OCI-LY3 (cell line): ENCODE measurements at regions not wholly inside any gene's neighbourhood (a gene's known extent, or its start where the extent isn't known, plus 50 kb on each side); places are given as distances from the start of the nearest gene placed in this dataset.
A peak's percentile ranks its signal among the peaks of the same experiment; 100 is the strongest.

Source experiments
- H2AFZ ChIP-seq: fragments of 200-600, 300-600 bp; shearing (Covaris generic); 2 replicates; pipeline ENCODE4 v1.6.0; 2014; ENCODE audit warnings: antibody characterized with exemption, low read depth, low read length
- H3K27ac ChIP-seq: fragments of 200-600, 300-600 bp; sonication (generic); 2 replicates; pipeline ENCODE4 v1.5.1; 2014; ENCODE audit warnings: mild to moderate bottlenecking, low read length, moderate library complexity, mixed read lengths
- H3K27me3 ChIP-seq: fragments of 200-600, 300-600 bp; sonication (generic); 2 replicates; pipeline ENCODE4 v1.6.1; 2014; ENCODE audit warnings: low read depth, low read length, mixed read lengths
- H3K36me3 ChIP-seq: fragments of 200-600, 300-600 bp; sonication (generic); replicated peaks from 2 replicates; pipeline ENCODE3; 2014; ENCODE audit warnings: low read depth, low read length, mixed read lengths
- H3K4me1 ChIP-seq: fragments of 300-600, 200-600 bp; sonication (generic); 2 replicates; pipeline ENCODE4 v1.6.1; 2014; ENCODE audit warnings: low read length, mixed read lengths
- H3K4me2 ChIP-seq: fragments of 200-600, 300-600 bp; sonication (generic); 2 replicates; pipeline ENCODE4 v1.6.1; 2014; ENCODE audit warnings: low read length, mixed read lengths
- H3K4me3 ChIP-seq: fragments of 300-600, 200-600 bp; sonication (generic); 2 replicates; pipeline ENCODE4 v1.5.1; 2014; ENCODE audit warnings: antibody characterized with exemption, mild to moderate bottlenecking, low read length, moderate library complexity
- H3K79me2 ChIP-seq: fragments of 300-600, 200-600 bp; shearing (Covaris generic); 2 replicates; pipeline ENCODE4 v1.6.1; 2014; ENCODE audit warnings: mild to moderate bottlenecking, low read length, mixed read lengths
- H3K9ac ChIP-seq: fragments of 300-600, 200-600 bp; shearing (Covaris generic); 2 replicates; pipeline ENCODE4 v1.6.0; 2014; ENCODE audit warnings: mild to moderate bottlenecking, low read length, moderate library complexity
- H3K9me3 ChIP-seq: fragments of 200-600, 300-600 bp; shearing (Covaris generic); 2 replicates; pipeline ENCODE4 v1.6.1; 2014; ENCODE audit warnings: low read length, mixed read lengths; ENCODE audit not compliant: insufficient read depth
- H4K20me1 ChIP-seq: fragments of 200-600, 300-600 bp; sonication (generic); 2 replicates; pipeline ENCODE4 v1.6.1; 2016; ENCODE audit warnings: low read length, mixed read lengths; ENCODE audit not compliant: insufficient read depth
- CTCF ChIP-seq: fragments of 200-600, 300-600 bp; sonication (generic); IDR thresholded peaks from 2 replicates; pipeline ENCODE4 v1.5.1; 2014; ENCODE audit warnings: antibody characterized with exemption, low read length, low read depth
- EZH2phosphoT487 ChIP-seq: fragments of 200-600 bp; shearing (Covaris generic); IDR thresholded peaks from 2 replicates; pipeline ENCODE4 v1.6.1; 2018; ENCODE audit warnings: antibody characterized with exemption, mixed run types, low read depth

GRCh38 chr7:47191876-47192291 is 390.0 kb downstream of the TNS3 start:
- no peak overlapping the region for H3K27ac ChIP-seq
- H3K4me1 ChIP-seq: peaks cover 9% of the 10 kb centered on the region
- H3K27me3 ChIP-seq: peaks cover 18% of the 10 kb centered on the region
- no peak overlapping the region for H3K4me3 ChIP-seq
- no peaks in the 10 kb centered on the region for H4K20me1 ChIP-seq
- TF ChIP-seq EZH2phosphoT487 (no peak), CTCF (no peak)
- no peak overlapping the region for H3K9ac ChIP-seq
- no peaks in the 10 kb centered on the region for H3K9me3 ChIP-seq
- peak overlapping the region; percentile 17; the same call in 1 of the 2 replicates for H2AFZ ChIP-seq
- no peaks in the 10 kb centered on the region for H3K79me2 ChIP-seq
- peak overlapping the region; percentile 48 for H3K4me2 ChIP-seq
- H3K36me3 ChIP-seq: no peaks in the 10 kb centered on the region

DNA sequence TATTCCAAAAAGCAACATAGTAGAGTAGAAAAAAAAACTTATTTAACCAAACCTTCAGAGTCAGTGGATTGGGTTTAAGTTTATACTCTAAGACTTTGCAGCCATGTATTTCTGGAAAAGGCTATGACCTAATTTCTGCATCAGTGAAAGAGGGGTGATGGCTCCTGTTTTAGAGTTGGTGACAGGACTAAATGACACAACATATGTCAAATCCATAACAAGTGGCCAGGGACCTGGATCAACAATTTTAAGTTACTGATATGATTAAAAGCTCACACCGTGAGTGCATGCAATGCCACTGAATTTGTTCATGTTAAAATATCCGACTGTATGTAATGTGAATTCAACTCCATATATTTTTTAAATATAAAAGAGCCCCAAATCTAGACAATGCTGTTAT is 390.6 kb downstream of the TNS3 start:
- Histone ChIP-seq H3K4me1 (peaks cover 15% of the 10 kb centered on the region), H3K4me2 (no peak overlapping the region), H3K9me3 (no peaks in the 10 kb centered on the region), H3K36me3 (no peaks in the 10 kb centered on the region), H3K4me3 (no peak overlapping the region), H3K79me2 (no peaks in the 10 kb centered on the region), H3K27ac (no peak overlapping the region), H3K27me3 (peaks cover 21% of the 10 kb centered on the region), H2AFZ (no peak overlapping the region), H3K9ac (no peak overlapping the region), H4K20me1 (no peaks in the 10 kb centered on the region)
- TF ChIP-seq CTCF (no peak), EZH2phosphoT487 (no peak)

DNA sequence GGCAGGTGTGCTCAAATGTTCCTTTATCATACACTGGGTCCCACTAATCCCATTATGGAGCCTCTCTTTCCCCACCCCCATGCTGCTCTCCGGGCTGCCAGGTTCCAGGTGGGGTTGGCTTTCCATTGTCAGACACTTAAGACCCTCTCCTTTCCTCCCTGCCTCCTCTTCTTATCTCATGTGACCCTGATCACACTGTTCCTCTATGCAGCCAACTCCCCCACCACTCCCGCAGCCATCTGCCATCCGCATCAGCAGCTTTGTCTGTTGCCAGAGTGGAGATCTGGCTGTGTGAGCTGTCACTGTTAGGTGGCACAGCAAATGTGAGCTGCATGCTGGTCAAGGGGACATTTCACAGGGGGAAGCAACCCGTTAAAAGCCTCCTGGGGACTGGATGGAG is 391.4 kb downstream of the TNS3 start:
- Histone ChIP-seq H3K36me3 (no peaks in the 10 kb centered on the region), H3K4me3 (no peak overlapping the region), H3K4me1 (peaks cover 20% of the 10 kb centered on the region), H3K4me2 (no peak overlapping the region), H4K20me1 (no peaks in the 10 kb centered on the region), H2AFZ (no peak overlapping the region), H3K27me3 (peaks cover 21% of the 10 kb centered on the region), H3K9me3 (no peaks in the 10 kb centered on the region), H3K79me2 (no peaks in the 10 kb centered on the region), H3K9ac (no peak overlapping the region), H3K27ac (no peak overlapping the region)
- TF ChIP-seq EZH2phosphoT487 (no peak), CTCF (no peak)

GRCh38 chr7:47188653-47189315 is 393.1 kb downstream of the TNS3 start:
- no peak overlapping the region for H3K4me2 ChIP-seq
- no peak overlapping the region for H2AFZ ChIP-seq
- no peaks in the 10 kb centered on the region for H4K20me1 ChIP-seq
- H3K36me3 ChIP-seq: no peaks in the 10 kb centered on the region
- H3K27me3 ChIP-seq: peaks cover 24% of the 10 kb centered on the region
- peaks cover 20% of the 10 kb centered on the region for H3K4me1 ChIP-seq
- no peak overlapping the region for H3K9ac ChIP-seq
- no peak overlapping the region for H3K27ac ChIP-seq
- no peak overlapping the region for H3K4me3 ChIP-seq
- no peaks in the 10 kb centered on the region for H3K9me3 ChIP-seq
- TF ChIP-seq CTCF (no peak), EZH2phosphoT487 (no peak)
- H3K79me2 ChIP-seq: no peaks in the 10 kb centered on the region
